Heart left ventricle (tissue), 13 donors: ENCODE measurements at regions not wholly inside any gene's neighbourhood (a gene's known extent, or its start where the extent isn't known, plus 50 kb on each side); places are given as distances from the start of the nearest gene placed in this dataset.

Source experiments
- CTCF ChIP-seq, 12 donors: fragments of 200-600 bp; sonication (generic) in 4 of 12; IDR thresholded peaks; one replicate each; pipeline versions ENCODE4 v1.5.0 to v1.8.0; 2018 to 2022; ENCODE audit warnings: antibody characterized with exemption in 12 of 12, mild to moderate bottlenecking in 5 of 12
- POLR2A ChIP-seq, 2 donors: fragments of 450-650 bp; IDR thresholded peaks; one replicate each; pipeline ENCODE4 v1.6.1; 2017; ENCODE audit warnings: antibody characterized with exemption in 2 of 2, mild to moderate bottlenecking in 2 of 2, moderate library complexity in 2 of 2
- donor health status: ischemic (EF 13 %, LVEDD 7.1; RV severe dilation, severe dysfunction).
- donor health status: DM: no; HTN: yes; CAD: no.
- donor health status: DM: no; HTN: no; CAD: no.
- donor health status: ischemic (EF 25% LVEDD 6.9; RV normal size, moderate dysfunction).
- donor health status: ischemic (EF 25% LVEDD 5.7; RV mildly dilated, moderate dysfunction).
- donor health status: ischemic (EF 35%, LVEDD 5.7; RV mildly dilated, moderate dysfunction).
- donor health status: nonischemic (EF 11% LVEDD 7.7; RV severe dilation, severe dysfunction).
- donor health status: DM: yes; HTN: yes; CAD: no.
- donor health status: PGD.
- donor health status: ischemic (EF 29% LVEDD 5.4; RV normal size, mild dysfunction).
- donor health status: nonischemic (EF 23%, LVEDD 6.1; RV moderate dilation, normal function).

GRCh38 chr5:158546748-158547147, 553.0 kb downstream of the EBF1 start:
- TF ChIP-seq POLR2A (IDR thresholded peaks at IDR 0.05) (no peak), CTCF (IDR thresholded peaks at IDR 0.05) (no peak)
